ENCODE measurements at regions not wholly inside any gene's neighbourhood (a gene's known extent, or its start where the extent isn't known, plus 50 kb on each side); places are given as distances from the start of the nearest gene placed in this dataset.

DNA sequence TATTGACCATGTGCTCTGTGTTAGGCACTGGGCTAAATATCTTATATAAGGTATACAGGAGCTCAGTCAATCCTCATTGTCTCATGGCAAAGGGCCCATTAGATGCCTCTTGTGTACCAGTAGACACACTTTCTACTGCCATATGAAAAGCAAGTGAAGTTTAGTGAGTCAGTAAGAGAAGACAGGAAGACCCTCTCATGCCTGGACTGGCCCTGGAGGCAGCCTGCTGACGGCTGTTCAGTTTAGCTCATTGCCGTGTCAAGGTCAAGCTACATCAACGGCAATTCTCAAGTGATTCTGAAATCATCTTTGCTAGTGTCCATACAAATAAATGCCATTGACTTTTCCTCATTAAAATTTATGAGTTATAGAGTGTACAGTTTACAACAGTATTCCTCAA lies 237.9 kb downstream of the IRX1 start:
- no peak for TF ChIP-seq JUN (IDR thresholded peaks at IDR 0.05; ENCODE audit: borderline replicate concordance, insufficient read depth, insufficient read length, low read depth)
- TF ChIP-seq POLR2A (IDR thresholded peaks at IDR 0.05; ENCODE audit: low read depth, low read length): no peak
- TF ChIP-seq, protein P1, sequence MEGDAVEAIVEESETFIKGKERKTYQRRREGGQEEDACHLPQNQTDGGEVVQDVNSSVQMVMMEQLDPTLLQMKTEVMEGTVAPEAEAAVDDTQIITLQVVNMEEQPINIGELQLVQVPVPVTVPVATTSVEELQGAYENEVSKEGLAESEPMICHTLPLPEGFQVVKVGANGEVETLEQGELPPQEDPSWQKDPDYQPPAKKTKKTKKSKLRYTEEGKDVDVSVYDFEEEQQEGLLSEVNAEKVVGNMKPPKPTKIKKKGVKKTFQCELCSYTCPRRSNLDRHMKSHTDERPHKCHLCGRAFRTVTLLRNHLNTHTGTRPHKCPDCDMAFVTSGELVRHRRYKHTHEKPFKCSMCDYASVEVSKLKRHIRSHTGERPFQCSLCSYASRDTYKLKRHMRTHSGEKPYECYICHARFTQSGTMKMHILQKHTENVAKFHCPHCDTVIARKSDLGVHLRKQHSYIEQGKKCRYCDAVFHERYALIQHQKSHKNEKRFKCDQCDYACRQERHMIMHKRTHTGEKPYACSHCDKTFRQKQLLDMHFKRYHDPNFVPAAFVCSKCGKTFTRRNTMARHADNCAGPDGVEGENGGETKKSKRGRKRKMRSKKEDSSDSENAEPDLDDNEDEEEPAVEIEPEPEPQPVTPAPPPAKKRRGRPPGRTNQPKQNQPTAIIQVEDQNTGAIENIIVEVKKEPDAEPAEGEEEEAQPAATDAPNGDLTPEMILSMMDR (IDR thresholded peaks at IDR 0.05; ENCODE audit: extremely low read depth in 1 of 2, insufficient read depth in 1 of 2, low read depth in 1 of 2, low read length in 2 of 2): no peak
- TF ChIP-seq EZH2 (IDR thresholded peaks at IDR 0.05; ENCODE audit: borderline replicate concordance, low read depth, low read length, severe bottlenecking): no peak
- no peak for TF ChIP-seq POLR2AphosphoS5 (IDR thresholded peaks at IDR 0.05; ENCODE audit: insufficient read depth, low read depth, low read length)
- TF ChIP-seq FOS (IDR thresholded peaks at IDR 0.05; ENCODE audit: borderline replicate concordance, insufficient read depth, low read length): no peak
- TF ChIP-seq MYC (IDR thresholded peaks at IDR 0.05; ENCODE audit: low read depth, low read length): no peak
- TF ChIP-seq, protein P2, sequence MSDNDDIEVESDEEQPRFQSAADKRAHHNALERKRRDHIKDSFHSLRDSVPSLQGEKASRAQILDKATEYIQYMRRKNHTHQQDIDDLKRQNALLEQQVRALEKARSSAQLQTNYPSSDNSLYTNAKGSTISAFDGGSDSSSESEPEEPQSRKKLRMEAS (IDR thresholded peaks at IDR 0.05; ENCODE audit: insufficient read depth, insufficient read length): no peak
